Stimulated activated CD8-positive, alpha-beta memory T cell treated with anti-CD3 and anti-CD28 coated beads, Interleukin-7, amount 100 ng/mL, for 1 hour (primary cell): ENCODE measurements at regions not wholly inside any gene's neighbourhood (a gene's known extent, or its start where the extent isn't known, plus 50 kb on each side); places are given as distances from the start of the nearest gene placed in this dataset.
"Not testable (repeated sequence)": the region's sequence is repeated elsewhere in the genome, so short reads cannot be mapped to it uniquely, and the experiment has no call there.

Source experiments
- DNase-seq, 2 donors: peaks; one replicate each; pipeline ENCODE4 v3.0.0-alpha.2; 2020; ENCODE audit warnings: low read depth in 2 of 2

DNA sequence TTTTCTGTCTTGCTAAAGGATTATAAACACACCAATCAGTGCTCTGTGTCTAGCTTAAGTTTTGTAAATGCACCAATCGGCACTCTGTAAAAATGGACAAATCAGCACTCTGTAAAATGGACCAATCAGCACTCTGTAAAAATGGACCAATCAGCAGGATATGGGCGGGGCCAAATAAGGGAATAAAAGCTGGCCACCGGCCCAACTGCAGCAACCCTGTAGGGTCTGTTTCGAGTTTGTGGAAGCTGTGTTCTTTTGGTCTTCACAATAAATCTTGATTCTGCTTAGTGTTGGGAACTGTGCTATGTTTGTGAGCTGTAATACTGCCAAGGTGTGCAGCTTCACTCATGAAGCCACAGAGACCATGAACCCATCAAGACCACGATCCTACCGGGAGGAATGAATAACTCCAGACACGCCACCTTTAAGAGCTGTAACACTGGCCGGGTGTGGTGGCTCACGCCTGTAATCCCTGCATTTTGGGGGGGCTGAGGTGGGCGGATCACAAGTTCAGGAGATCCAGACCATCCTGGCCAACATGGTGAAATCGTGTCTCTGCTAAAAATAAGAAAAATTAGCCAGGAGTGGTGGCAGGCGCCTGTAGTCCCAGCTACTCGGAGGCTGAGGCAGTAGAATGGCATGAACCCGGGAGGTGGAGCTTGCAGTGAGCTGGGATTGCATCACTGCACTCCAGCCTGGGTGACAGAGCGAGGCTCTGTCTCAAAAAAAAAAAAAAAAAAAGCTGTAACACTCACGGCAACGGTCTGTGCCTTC is 133.0 kb upstream of the GDF10 start:
- DNase-seq, result not testable (repeated sequence)

DNA sequence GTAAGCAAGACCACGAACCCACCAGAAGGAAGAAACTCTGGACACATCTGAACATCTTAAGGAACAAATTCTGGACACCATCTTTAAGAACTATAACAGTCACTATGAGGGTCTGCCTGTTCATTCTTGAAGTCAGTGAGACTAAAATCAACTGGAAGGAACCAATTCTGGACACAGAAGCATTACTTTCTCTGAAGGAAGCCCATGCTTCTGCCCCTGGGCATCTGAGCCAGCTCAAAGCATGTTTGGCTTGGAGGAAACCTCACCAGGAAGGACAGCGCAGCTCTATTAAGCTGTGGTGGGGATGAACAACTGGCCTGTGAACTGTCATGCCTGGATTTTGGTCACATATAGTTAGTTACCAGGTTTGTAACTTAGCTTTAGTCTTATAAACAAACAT is 132.4 kb upstream of the GDF10 start:
- DNase-seq, result no peak

DNA sequence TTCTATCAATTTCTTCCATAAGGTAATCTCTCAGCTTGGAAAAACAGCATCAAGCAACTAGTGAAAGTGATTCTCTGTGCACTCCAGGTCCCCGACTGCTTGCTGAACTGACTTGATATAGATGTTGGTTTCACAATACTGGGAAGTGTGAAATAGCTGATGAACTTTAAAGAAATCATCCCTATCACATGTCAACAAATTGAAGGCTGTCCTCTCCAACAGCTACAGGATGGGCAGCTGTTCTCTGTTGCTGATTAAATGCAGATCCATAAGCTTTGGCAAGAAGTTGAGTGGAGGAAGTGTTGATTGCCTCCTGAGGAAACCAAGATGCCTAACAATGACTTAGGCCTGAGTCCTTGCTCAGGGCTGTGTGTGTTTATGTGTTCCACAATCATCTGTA is 130.4 kb upstream of the GDF10 start:
- DNase-seq, result no peak

DNA sequence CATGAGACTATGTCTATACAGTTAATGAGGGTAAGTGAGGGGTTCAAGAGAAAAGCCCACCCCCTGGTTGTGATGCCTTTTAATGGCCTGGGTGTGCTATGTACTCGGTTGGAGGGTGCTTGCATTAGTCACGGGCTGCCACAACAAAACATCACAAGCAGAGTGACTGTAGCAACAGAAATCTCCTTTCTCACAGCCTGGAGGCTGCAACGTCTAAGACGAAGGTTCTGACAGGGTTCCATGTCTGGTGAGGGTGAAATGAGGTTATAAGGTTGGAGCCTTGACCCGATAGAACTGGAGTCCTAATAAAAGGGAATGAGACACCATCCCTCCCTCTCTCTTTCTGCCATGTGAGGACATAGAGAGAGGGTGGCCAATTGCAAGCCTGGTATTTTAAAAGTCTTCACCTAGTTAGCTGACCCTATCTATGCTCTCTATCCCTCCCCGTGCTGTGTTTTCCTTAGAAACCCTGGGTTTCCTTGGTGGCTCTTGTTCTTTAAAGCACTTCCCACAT is 126.0 kb upstream of the GDF10 start:
- no peak for DNase-seq

DNA sequence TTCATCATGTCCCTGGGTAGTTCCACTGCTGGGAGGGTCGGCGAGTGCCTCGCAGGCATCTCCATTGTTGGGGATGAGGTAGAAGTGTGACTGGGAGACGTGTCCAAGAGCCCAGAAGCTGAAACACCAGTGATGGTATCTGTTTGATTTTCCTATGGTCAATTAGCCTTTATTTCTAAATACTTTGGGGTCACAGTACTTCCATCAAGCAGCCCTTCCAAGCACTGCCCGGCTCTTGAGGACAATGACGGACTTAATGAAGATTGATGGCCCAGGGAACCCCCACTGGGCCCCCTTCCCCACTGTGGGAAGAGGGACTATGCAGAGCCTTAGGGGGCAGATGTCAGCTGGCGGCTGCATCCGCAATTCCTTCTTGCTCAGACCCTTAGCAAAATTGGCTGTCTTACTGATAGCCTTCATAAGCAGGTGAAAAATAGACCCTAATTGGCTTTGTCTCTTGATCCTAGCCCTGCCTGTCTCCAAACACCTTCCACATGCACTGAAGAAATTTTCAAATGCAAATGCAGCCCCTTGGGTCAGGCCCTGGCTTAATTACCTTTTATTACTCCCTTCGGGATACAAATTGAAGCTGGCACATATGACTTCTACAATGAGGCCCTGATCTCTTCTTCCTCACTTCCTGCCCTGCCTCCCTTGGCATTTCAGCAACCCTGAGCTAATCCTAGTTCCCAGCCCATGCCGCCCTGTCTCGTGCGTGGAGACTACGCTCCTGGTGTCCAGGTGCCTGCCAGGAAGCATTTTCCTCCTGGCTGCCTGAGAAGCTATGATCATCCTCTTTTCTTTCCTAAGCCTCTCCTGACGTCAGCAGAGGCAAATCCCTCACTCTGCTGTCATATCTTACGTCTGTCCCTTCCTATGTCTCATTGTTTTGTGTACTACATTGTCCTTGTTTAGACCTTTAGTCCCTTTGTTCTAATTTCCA is 124.5 kb upstream of the GDF10 start:
- DNase-seq, result no peak

DNA sequence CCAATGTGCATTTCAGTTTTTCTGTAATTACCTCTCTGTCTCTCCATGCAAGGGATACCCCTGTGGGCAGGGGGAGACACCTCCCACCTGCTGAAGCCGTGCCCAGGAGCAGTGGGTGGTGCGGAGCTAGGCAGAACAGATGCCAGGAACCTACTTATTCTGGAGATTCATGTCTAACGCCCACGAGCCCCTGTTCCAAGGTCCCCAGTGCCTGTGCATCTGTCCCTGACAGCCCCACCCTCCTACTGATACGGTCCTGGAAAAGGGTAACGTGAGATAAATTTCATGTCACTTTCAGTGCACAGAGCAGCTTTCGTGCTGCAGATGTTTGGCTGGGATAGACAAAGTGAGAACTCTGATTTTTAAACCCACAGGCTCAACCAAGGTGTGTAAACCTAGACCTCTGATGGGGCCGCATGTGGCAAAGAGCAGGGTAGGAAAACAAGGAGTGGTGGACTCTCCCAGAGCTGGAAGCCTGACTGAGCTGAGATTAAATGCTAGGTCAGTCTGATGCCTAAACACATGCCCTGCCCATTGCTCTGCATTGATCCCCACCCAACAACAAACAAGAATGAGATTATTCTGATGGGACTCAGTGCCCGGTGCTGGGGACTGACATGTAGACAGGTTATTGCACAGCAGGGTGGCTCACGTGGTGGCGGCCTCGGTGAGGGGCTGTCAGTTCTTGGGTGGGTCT is 123.6 kb upstream of the GDF10 start:
- no peak for DNase-seq

DNA sequence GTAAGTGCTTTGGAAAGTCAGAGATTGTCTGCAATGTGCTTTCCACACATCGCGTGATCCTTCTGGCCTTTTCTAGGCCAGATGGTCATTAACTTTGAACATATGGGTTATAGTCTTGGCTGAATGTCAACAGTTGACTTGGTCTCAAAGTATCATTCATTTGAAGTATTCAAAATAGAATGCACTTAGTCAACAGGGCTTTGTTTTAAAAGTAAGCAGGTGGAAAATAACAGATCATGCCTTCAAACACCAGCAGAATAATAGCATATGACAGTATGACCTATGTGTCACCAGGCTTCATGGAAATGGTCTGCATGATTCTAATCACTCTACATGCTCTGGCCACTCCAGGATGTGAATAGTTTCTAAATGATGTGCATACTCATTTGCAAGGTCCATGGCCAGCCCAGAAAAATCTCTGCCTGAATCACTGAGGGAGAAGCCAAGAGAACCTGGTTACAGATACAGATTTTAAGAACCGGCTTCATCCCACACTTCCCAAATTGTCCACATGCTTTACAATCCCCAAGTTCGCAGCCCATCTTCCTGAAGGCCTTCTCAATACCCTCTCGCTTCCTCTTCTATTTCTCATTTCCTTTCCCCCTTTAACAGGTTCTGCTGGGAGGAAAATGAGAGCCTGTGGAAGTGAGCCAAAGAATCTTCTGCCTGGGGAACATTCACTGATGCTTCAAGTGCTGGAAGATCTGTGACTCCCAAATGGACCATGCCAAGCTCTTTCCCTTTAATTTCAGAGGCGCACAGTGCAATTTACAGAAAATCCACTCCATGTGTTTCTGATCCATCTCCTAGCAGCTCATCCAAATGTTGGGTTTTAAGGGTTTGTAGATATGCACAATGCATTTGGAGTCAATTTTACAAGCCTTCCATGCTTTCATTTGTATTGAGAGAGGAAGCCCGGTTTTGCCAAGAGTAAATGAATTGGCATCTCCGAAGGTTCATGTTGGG is 122.8 kb upstream of the GDF10 start:
- DNase-seq, result no peak

DNA sequence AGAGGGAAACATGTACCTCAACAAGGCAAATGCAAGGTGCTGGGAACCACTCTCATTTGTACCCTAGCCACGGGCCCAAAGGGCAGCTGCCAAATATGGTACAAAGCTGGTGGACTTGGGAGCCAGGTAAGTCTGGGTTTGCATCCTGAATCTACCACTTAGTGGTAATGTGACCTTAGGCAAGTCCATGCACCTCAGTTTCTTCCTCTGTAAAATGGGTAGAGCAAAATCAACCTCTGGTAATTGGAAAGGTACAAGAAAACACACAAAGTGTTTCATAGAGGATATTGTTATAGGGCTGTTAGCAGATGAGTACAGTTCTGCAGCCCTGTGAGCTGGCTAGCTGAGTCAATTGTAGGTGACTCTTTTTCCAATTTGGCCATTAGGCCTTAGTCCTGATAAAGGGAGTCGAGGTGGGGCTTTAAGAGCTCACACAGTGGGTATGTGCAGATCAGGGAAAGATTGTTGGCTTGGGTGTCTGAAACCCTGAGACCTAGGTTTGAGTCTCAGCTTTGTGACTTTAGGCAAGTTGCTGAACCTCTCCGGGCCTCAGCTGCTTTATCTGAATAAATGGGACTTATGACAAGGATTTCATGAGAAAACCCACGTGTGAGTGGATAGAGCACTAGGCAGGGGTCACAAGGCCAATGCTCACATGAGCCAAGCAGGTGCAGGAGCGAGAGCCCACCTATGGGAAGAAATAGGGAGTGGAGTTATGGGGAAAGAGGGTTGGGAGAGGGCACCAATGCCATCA is 121.3 kb upstream of the GDF10 start:
- DNase-seq, result no peak

DNA sequence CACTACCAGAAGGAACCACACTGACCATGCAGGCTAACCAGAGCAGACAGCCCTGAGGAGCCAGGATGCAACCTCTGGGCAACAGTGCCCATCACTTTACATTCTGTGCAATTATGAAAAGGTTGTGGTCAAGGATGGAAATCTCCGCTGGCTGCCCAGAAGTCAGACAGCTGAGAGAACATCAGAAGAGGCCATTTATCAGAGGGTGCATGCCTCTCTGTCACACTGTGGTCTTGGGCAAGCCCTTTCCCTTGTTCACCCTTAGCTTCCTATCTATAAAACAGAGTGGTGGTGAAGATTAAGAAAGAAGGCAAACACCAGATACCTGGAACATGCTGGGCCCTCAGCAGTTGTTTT is 120.7 kb upstream of the GDF10 start:
- no peak for DNase-seq

DNA sequence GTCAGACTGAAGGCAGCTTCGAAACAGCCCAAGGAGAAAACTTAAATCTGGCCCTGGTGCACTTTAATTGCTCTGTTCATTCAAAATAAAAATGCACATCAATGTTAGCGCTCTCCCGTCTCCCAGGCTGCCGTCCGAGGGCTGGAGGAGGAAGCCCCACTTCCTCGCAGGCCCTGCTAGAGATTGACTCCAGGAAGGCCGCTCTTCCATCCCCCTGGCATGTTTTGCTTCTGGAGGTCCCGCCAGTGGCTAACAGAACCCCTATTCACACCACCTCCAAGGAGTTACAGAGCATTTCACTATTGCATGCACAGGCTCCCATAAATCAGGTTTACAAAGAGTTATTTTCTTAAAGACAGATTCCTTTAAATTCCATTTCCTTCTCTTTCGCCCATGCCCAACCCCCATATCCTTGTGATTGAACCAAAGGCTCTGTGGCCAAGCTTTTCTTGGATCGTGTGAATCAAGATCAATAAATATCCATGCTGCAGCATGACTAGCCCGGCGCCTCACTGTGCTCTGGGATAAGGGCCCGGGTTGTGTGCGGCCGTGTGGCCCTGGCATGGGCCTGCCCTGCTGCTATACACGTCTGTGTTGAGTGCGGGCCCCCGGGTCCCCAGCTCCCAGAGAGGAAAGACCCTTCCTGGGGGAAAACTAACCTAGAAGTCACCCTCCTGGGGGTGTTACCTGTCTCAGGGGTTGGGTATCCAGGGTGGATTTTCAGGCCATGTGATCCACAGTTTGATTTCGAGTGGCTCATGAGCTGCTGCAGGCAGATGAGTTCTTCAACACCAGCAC is 118.7 kb upstream of the GDF10 start:
- DNase-seq, result no peak

DNA sequence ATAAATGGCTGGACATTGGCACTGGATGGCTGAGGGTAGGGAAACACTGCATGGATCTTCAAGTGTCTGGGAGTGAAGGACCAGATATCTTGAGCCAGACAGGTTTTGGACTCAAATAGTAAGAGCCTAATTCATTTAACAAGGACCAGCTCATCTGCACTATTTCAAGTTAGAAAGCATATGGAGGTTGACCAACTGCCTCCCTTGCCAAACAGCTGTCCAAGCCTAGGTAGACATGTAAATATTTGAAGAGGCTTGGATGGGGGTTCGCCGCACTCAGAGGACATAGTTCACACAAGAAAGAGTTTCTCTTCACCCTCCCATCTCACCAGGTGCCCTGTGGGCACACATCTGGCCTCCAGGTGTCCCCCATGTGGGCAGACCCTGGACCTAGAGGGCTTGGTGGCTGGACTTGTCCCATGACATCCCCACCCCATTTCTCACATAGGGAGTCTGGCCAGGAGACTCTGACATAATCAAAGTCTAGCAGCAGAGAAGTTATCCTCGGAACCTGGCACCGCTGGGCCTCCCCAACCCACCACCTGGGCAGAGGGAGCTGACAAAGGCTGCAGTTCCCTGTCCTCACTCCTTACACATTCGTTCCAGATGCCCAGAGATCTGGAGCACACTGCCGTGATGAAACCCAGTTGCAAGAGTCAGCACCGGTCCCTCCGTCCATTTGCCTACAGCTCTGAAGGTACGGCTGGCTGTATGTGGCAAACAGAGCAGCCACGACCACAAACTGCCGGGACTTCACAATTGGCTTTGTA is 116.9 kb upstream of the GDF10 start:
- DNase-seq, result no peak

DNA sequence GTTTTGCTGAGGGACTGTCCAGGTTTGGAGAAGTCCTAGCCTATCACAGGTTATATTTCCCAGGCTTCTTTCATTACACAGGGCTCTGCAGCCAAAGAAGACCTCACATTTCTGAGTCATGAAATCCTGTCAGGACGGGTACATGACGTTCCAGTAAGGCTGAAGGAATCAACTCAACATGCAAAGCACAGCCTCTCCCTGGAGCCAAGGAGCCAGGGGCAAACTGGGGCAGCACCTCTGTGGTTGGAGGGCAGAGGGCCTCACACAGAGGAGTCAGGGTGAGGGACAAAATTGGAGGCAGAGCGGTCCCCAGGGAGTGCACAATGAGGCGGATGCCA is 116.3 kb upstream of the GDF10 start:
- DNase-seq, result no peak

DNA sequence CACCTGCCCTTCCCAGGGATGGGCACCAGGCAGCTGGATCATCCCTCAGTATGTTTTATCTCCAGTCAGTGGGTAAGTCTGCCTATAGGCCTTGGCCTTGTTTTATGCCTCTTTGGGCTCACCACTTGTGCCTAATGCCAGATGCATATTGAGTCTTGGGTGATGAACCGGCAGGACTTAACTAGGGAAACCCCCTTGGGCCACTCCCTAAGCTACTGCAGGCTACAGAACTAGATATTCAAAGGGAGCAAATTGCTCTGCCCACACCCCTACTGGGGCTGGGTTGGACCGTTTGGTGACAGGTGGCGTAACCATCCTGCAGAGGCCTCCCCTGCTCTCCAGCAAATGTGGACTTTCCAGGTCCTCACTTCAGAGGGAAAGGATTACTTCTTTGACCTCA is 115.7 kb upstream of the GDF10 start:
- DNase-seq, result no peak

DNA sequence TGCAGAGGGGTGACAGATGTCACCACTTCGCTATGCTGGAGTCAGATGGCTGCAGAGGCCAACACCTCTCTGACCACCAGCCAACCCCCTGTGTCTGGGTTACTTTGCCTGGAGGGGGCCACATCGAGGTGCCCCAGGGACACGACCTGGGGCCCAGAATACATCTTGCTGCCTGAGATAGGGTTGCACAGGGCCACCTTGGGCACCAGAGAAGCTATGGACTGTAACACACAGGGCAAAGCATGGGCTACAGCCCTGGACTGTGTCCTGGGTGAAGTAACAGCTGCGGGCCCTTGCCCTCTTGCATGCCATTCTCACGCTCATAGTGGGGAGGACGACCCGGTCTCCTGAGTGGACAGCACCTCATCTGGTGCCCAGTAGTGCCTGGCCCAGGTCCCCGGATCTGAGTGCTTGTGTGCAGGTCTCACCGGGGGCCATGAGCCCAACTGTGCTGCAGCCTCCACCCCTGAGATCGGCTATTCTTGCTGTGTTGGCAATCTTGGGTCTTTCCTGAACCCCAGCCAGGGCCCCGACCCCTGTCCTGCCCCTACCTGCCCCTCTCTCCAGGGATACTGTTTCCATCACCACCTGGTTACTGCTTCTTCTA is 115.2 kb upstream of the GDF10 start:
- DNase-seq, result no peak

DNA sequence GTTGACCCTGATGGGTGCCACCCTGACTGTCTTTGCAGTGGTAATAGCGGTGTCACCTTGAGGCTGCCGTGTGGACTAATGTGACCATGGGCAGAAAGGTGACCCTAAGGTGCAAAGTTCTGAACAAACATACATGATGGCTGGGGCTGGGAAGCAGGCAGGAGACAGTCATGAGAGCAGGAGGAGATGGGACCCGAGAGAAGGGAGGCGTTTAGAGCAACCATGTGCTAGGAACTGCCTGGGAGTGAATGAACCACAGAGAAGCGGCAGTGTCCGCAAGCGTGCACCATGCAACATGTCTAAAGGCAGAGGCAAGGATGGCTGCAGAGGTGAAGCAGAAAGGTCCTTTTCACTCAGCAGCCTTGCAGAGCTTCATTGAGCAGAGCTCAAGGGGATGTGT is 113.1 kb upstream of the GDF10 start:
- no peak for DNase-seq

DNA sequence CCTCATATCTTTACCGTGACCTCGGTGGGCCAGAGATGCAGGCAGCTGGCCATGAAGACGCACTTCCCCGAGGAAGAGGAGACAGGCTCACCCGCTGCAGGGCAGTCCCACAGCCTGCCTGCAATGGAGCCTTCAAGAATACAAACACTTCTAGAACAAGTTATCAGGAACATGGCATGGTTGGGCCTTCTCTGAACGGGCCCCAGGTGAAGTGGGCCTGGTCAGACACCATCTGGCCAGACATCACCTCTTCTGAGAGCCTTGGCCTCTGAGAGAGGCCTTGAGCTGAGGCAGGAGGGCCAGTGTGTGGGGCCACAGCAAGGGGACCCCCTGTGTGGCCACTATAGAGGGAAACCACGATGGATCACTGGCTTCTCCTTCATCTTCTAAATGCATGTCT is 112.4 kb upstream of the GDF10 start:
- DNase-seq, result no peak

DNA sequence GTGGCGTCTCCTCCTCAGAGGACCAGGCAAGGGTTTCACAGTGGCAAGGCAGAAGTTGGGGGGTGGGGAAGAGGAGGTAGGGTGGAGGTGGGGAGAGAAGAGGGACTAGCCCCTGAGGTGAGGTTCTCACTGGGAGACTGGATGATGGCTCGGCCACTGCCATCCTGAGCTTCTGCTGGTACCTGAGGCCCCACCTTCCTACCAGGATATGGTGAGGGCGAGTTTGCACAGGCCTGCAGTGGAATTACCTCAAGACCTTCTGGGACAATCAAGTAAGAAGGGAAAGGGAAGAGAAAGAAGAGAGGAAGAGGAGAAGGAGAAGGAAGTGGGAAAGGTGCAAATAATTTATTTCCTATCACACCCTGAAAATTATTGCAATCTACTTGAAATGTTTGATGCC is 111.8 kb upstream of the GDF10 start:
- no peak for DNase-seq

DNA sequence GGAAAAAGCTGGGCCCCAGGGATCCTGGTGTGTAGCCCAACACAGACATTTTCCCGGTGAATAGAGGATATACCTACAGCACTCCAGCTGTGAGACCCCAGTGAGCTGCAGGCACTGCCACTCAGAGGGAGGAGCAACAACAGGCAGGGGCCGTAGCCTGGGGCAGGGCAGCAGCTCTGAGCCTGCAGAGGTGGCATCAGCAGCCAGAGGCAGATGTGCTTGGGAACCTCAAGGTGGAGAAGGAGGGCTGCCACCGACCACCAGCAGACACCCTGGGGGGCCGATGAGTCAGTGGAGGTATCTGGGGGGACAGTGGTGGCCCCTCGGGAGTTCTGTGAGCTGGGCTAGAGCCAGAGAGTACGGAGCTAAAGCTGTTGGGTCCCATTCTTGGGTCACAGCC is 110.2 kb upstream of the GDF10 start:
- no peak for DNase-seq

DNA sequence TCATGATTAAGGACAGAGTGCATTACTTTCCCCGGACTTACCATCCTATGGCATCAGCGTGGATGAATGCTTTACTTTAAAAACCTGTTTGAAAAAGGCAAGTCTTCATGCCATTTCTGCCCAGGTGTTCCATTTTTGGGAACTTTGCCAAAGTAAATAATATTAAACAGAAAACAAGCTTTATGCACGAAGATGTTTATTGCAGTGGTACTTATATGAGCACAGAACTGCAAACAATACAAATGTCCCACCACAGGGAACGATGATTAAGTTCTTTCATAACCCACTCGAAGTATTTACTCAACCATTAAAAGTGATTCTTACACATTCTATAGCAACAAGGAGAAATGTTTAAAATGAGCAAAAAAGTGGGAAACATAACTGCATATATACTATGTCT is 109.7 kb upstream of the GDF10 start:
- DNase-seq, result no peak
